GM19438 (cell line): ENCODE measurements at regions not wholly inside any gene's neighbourhood (a gene's known extent, or its start where the extent isn't known, plus 50 kb on each side); places are given as distances from the start of the nearest gene placed in this dataset.

Experiments
- ATAC-seq: cut with Tn5 transposase; IDR thresholded peaks from one replicate; pipeline ENCODE4 v1.9.1; 2021; ENCODE audit warnings: low read depth; ENCODE audit not compliant: unreplicated experiment

DNA sequence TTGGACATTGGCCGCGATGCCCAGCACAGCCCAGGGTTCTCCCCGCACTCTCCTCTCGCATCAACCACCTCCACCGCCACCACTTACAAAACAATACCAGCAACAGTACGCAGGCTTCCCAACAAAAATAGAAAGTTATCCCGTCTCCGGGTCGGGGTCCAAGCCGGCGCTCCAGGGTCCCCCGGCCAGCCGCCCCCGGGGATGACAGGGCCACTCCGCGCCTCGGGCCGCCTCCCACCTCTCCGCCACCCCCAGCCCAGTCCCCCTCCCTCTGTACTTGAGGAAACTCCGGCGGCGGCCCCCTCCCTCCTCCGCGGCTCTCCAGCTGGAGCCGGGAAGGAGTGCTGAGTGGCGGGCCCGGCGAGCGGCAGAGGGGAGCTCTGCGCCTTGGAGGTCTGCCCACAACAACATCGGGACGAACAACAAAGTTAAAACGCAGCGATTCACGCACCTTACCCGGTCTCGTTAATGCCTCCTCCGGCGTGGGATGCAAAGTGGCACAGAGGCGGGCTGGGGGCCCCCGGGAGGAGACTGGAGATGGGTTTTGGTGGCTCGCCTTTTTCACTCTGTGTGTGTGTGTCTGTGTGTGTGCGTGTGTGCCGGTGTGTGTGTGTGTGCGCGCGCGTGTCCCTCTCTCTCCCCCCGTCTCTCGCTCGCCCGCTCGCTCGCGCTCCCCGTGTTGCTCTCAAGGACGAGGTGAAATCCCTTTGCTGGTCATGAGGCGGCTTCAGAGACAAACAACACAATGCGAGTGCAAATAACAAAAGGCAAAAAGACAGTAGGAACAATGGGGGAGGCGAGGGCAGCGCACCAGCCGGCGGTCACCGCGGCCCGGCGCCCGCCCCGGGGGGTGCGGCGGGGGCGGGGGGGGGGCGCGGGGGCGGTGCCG lies 386.8 kb downstream of the BCAT1 start:
- no peak for ATAC-seq

DNA sequence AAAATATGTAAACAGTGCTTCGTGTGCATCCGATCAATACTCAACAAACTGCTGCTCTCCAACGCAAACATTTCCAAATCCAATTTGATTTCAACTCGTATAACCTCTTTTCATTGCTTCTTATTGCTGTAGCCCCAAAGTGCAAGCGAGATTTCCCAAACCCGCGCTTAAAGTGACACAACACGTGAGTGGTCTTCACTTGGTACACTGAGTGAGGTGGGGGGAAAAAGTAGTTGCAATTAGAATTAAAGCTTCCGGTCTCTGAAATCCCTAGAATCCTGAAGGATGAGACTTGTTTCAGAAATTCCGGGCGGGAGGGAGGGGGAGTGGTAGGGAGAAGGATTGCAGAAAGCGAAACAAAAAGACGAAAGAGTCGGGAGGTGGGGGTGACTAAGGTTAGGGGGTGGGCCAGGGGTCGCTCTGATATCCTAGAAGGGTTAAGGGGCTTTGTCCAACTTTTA lies 387.5 kb downstream of the BCAT1 start:
- no peak for ATAC-seq

- ATAC-seq, result no peak
These were observed 388.1 kb downstream of the BCAT1 start for GRCh38 chr12:24560831-24561271.

DNA sequence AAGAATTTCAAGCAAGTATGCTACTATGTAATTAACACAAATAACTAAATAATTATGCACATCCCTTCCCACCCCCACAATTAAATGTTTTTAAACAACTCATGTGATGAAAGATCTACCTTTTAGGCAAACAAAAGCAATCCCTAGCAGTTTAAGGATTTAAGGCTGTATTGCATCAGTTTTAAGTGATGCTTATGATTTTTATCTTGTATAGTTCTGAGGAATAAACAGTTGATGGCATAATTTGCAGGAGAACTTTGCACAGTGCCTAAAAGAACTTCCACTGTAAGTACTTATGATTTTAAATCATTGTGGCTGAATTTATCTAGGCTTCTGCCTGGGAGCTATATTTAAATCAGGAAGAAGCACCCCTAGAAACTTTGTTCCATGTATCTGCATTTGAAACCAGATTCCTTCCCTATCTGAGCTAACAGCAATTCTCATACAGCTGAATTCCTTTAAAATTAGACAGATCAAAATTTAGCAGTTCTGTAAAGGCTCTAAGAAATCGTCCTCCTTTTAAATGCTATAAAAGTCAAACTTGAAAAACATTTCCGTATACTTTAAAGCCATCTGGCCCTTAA lies 388.6 kb downstream of the BCAT1 start:
- no peak for ATAC-seq

DNA sequence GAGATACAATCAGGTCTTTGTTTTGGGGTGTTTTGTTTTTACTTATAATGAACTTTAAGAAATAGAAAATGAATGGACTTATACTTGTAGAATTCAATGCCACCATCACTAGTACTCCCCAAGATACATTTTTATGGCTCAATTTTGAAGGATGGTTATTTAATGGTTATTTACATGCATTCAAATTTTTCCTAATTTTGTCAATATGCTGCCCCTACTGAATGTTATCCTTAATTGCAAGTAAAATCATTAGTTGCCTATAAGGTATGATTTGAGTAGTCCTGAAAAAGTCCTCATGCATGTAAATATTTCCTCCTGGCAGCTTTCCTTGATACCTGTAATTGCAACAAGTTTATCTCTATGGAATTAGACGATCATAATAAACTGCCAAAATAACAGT lies 391.2 kb downstream of the BCAT1 start:
- no peak for ATAC-seq

GRCh38 chr12:24555730-24556129 lies 393.2 kb downstream of the BCAT1 start:
- ATAC-seq, result no peak

DNA sequence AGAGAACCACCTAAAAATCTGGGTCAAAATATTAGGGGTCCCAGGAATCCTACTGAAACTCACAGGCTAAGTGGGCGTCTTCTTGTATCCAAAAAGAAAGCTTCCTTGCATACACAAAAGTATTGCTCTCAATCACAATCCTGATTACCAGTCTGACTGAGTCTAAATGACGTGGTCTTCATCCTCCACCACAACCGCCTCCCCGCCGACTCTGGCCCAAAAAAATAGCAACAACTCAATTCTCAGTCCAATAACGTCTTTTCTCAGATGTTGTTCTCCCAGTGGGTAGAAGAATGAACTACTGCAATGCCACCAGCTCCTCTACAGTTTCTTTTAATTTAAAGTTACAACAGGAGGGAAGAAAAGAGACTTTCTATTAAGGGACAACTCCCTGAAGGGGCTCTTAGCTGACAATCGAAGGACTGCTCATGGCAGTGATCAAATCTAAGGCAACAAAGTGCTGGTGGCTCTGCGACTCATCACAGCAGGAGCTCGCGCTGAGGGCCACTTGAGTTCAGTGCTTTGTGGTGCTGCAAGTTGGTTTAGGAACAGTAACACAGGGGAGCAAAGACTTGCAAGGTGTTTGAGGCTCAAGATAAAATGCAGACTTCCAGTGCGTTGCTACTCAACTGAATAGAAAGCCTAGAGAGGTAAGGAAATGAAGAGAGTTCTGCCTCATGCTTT lies 394.1 kb downstream of the BCAT1 start:
- ATAC-seq, result no peak

DNA sequence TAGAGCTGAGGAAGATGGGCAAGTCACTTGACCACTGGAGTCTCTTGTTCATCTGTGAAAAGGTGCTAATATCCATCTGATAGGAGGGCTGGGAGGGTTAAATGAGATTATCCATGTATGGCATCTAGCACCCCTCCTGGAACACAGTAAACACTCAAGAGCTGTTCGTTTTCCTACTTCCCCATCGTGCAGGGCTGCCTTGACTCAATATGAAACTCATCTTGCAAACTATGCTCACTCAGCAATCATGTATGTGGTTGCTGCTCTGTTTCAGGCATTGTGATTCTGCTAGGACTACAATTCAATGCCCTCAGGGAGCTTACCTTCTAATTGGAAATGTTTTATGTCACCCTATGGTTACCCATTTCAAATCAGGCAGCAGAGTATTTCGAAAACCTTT lies 395.6 kb downstream of the BCAT1 start:
- ATAC-seq, result no peak

- ATAC-seq, result no peak
These were observed 397.6 kb downstream of the BCAT1 start for GRCh38 chr12:24551163-24551786.

- ATAC-seq, result no peak
These were observed 398.3 kb downstream of the BCAT1 start for GRCh38 chr12:24550609-24551008.

GRCh38 chr12:24546661-24547060 lies 402.2 kb downstream of the BCAT1 start:
- no peak for ATAC-seq

DNA sequence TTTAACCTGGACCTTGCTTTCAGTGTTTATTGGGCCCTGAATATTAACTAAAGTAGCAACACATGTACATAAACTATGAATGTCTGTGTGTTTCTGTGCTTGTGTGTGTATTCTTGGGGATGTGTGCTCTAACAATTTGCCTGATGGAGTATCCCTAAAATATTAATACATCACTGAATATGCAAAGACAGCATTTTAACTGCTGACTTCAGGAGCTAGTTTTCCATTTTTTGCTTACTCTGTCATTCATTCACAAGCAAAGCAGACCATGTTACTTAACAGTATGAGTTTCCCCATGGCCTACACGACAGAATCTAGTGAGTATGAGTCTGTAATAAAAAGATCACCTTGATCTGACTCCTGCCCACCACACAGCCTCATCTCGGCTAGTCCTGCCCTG lies 402.8 kb downstream of the BCAT1 start:
- no peak for ATAC-seq

DNA sequence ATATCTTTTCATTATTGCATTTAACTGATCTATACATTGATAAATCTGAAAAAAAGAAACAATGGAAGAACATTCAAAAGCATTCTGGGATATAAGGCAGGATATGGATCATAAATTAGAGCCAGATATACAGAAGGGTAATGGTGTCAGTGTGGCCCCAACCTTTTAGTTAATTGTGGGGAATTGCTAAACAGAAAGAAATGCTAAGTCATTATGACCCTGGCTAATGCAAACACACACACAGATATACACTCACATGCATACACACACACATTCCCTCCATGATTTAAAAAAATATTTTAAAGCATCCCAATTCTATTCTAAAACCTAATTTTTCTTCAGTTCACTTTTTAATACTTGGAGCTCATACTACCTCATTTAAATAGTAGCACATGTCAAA lies 404.5 kb downstream of the BCAT1 start:
- no peak for ATAC-seq

GRCh38 chr12:24541193-24541871 lies 407.6 kb downstream of the BCAT1 start:
- no peak for ATAC-seq

DNA sequence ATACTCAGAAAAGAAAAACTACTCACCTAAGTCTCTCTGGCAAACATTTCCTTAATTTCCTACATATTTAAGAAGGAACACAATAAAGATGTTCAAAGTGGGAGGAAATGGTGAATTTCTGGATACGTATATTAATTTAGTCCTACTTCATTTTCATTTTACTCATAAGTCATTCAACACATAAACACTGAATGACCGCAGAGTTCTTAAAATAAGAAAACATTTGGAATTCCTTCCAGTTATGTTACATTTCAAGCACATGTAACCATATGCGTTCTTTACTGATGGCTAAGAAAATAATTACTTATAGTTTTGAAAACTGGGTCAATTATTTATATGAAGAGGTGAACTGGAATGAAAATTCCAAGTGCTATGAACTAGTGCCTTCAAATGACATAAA lies 409.3 kb downstream of the BCAT1 start:
- no peak for ATAC-seq

- no peak for ATAC-seq
These were observed 411.6 kb downstream of the BCAT1 start for GRCh38 chr12:24537083-24537860.

DNA sequence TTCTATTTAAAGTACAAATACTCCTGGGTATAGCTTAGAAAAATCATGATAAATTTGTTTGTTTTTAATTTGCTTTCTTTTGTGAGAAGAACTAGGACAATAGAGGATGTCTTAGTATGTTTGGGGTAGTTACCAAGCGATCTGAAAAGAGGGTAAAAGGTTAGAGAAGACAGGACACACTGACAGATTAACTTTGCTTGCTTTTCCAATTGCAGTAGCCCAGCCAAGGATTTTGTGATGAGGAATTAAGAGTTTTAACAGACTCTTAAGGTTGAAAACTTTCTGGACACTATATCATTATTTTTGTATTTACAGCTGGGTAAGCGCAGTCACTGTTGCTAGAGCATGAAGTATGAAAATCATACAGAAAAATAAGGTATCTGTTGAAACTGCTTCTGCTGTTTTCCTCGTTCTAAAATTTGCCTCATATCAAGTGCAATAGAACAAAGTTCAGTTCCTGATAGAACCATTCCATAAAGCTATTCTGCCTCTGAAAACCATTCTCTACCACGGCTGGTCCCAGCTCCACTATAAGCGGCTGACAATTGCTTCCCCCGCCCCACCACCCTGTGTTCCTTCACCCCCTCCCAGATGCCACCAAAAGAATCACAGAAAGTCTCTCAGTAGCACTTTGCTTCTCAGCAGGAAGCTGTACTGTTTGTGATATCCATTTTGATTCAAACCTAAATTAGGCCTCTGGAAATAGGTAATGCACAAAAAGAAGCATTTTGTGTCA lies 413.4 kb downstream of the BCAT1 start:
- no peak for ATAC-seq

DNA sequence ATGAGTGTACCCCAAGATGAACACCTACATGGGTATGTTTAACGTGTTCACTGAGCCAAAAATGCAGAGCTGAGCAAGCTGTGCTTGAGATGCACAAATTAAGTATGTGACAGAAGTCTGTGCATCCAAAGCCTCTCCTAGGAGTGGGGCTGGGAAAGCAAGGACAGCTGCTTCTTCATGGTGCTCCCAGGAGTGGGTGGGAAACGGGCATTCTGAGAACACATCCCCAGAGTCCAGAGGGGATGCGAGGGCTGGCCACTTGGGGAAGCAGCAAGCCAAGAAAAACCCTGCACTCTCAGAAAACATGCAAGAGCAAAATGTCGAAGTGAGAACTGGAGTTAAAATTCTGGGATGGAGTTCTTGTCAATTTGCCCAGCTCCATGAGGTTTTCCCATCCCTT lies 414.3 kb downstream of the BCAT1 start:
- no peak for ATAC-seq

DNA sequence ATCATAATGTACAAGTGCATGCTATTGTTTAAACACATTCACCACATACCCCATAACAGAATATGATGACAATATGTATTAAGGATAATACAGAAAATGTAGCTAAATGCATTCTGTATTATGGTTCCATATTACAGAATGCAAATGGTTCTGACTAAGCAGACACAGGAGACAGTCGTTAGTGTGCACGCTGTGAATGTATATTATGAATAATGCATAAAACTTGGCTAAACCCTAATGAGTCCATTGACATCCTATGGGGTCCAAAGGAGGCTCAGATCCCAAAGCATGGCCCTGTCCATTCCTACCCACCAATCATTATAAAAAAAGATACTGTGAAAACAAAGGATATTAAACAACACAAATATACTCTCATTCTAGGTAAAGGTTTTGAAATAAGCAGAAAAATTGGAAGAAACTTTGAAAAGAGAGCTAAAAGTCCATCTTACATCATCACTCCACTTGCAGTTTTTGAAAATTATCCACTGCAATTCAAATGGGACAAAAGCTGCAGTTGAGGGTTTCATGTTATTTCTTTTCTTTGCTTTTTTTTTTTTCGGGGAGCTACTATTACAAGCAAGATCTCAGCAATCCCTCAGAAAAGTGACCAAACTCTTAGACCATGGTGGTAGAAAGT lies 415.1 kb downstream of the BCAT1 start:
- no peak for ATAC-seq
